ENCODE measurements at regions not wholly inside any gene's neighbourhood (a gene's known extent, or its start where the extent isn't known, plus 50 kb on each side); places are given as distances from the start of the nearest gene placed in this dataset.

DNA sequence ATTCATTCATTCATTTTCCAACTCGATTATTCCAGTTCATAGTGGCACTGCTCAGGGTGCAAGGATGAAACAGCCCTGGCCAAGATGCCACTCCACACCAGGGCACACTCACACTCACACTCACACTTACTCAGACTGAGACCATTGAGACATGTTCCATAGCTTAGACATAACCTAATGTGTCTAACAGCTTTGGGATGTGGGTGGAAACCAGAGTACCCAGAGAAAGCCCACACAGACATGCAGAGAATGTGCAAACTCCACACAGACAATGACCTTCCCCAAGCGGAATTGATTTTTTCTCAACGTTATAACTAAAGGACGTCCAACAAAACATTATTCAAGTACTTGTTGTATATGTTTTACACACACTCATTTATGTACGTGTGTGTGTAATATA lies 1363.5 kb downstream of the EFNA5 start:
- no peak for TF ChIP-seq POLR2A (IDR thresholded peaks at IDR 0.05)
- TF ChIP-seq, protein P1, sequence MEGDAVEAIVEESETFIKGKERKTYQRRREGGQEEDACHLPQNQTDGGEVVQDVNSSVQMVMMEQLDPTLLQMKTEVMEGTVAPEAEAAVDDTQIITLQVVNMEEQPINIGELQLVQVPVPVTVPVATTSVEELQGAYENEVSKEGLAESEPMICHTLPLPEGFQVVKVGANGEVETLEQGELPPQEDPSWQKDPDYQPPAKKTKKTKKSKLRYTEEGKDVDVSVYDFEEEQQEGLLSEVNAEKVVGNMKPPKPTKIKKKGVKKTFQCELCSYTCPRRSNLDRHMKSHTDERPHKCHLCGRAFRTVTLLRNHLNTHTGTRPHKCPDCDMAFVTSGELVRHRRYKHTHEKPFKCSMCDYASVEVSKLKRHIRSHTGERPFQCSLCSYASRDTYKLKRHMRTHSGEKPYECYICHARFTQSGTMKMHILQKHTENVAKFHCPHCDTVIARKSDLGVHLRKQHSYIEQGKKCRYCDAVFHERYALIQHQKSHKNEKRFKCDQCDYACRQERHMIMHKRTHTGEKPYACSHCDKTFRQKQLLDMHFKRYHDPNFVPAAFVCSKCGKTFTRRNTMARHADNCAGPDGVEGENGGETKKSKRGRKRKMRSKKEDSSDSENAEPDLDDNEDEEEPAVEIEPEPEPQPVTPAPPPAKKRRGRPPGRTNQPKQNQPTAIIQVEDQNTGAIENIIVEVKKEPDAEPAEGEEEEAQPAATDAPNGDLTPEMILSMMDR (IDR thresholded peaks at IDR 0.05) = no peak
